ENCODE measurements at regions not wholly inside any gene's neighbourhood (a gene's known extent, or its start where the extent isn't known, plus 50 kb on each side); places are given as distances from the start of the nearest gene placed in this dataset.

- TF ChIP-seq, protein P1, sequence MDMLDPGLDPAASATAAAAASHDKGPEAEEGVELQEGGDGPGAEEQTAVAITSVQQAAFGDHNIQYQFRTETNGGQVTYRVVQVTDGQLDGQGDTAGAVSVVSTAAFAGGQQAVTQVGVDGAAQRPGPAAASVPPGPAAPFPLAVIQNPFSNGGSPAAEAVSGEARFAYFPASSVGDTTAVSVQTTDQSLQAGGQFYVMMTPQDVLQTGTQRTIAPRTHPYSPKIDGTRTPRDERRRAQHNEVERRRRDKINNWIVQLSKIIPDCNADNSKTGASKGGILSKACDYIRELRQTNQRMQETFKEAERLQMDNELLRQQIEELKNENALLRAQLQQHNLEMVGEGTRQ (IDR thresholded peaks at IDR 0.05; ENCODE audit: borderline replicate concordance, low read depth, low read length): no peak
- TF ChIP-seq, protein P2, sequence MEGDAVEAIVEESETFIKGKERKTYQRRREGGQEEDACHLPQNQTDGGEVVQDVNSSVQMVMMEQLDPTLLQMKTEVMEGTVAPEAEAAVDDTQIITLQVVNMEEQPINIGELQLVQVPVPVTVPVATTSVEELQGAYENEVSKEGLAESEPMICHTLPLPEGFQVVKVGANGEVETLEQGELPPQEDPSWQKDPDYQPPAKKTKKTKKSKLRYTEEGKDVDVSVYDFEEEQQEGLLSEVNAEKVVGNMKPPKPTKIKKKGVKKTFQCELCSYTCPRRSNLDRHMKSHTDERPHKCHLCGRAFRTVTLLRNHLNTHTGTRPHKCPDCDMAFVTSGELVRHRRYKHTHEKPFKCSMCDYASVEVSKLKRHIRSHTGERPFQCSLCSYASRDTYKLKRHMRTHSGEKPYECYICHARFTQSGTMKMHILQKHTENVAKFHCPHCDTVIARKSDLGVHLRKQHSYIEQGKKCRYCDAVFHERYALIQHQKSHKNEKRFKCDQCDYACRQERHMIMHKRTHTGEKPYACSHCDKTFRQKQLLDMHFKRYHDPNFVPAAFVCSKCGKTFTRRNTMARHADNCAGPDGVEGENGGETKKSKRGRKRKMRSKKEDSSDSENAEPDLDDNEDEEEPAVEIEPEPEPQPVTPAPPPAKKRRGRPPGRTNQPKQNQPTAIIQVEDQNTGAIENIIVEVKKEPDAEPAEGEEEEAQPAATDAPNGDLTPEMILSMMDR (IDR thresholded peaks at IDR 0.05 in 2 of 3, conservative IDR thresholded peaks at IDR 0.05 in 1 of 3; ENCODE audit: control insufficient read depth in 2 of 3, extremely low read depth in 1 of 3, insufficient read depth in 1 of 3, low read depth in 3 of 3, low read length in 3 of 3): no peak
- TF ChIP-seq NFXL1 (IDR thresholded peaks at IDR 0.05; ENCODE audit: borderline replicate concordance) (no peak), MTA2 (IDR thresholded peaks at IDR 0.05; ENCODE audit: low read depth) (no peak), EP300 (IDR thresholded peaks at IDR 0.05; ENCODE audit: borderline replicate concordance in 1 of 2, control insufficient read depth in 1 of 2, low read depth in 2 of 2, low read length in 2 of 2) (no peak)
Observed at GRCh38 chrX:137891431-137891830, 325.5 kb downstream of the ZIC3 start.

All from GM12878 (cell line).